Calu3 (cell line): ENCODE measurements at regions not wholly inside any gene's neighbourhood (a gene's known extent, or its start where the extent isn't known, plus 50 kb on each side); places are given as distances from the start of the nearest gene placed in this dataset.

ENCODE experiments used
- BruUV-seq: library from RNA; stranded (reverse); fragments of 400-500 nt; replicated peaks from 2 replicates; lab custom pipeline; 2021; lab: Mats Ljungman, UMichigan
- CTCF ChIA-PET: fragments of 300-600 bp; sonication (Branson Sonifier 250); formaldehyde crosslinking; loops from one replicate; lab custom pipeline; 2022; ENCODE audit warnings: antibody characterized with exemption; lab: Charles Lee
- DNase-seq: peaks from one replicate; pipeline ENCODE4 v3.0.0; 2022
- H3K27ac Mint-ChIP-seq: one replicate; pipeline ENCODE4 v1.8.0; 2022; ENCODE audit warnings: mixed read lengths; ENCODE audit not compliant: unreplicated experiment
- H3K27me3 Mint-ChIP-seq: one replicate; pipeline ENCODE4 v1.8.0; 2022; ENCODE audit warnings: mixed read lengths; ENCODE audit not compliant: unreplicated experiment
- H3K36me3 Mint-ChIP-seq: one replicate; pipeline ENCODE4 v1.8.0; 2022; ENCODE audit warnings: mild to moderate bottlenecking, moderate library complexity, mixed read lengths; ENCODE audit not compliant: insufficient read depth, unreplicated experiment
- H3K4me1 Mint-ChIP-seq: one replicate; pipeline ENCODE4 v1.8.0; 2022; ENCODE audit warnings: mild to moderate bottlenecking, low read depth, mixed read lengths; ENCODE audit not compliant: unreplicated experiment
- H3K4me3 Mint-ChIP-seq: one replicate; pipeline ENCODE4 v1.8.0; 2022; ENCODE audit warnings: mild to moderate bottlenecking, low read depth, moderate library complexity, mixed read lengths; ENCODE audit not compliant: unreplicated experiment
- H3K9me3 Mint-ChIP-seq: one replicate; pipeline ENCODE4 v1.8.0; 2022; ENCODE audit warnings: low read depth, mixed read lengths; ENCODE audit not compliant: unreplicated experiment
- intact Hi-C: fragments of 100-400 bp; cut with micrococcal nuclease; formaldehyde crosslinking; loops from one replicate; pipeline ENCODE4 v1.10.0; 2022; ENCODE audit not compliant: unreplicated experiment
- TF ChIP-seq, protein P1 (sequence below): fragments of 200-600 bp; IDR thresholded peaks from one replicate; pipeline ENCODE4 v1.8.0; 2022; ENCODE audit warnings: antibody characterized with exemption; ENCODE audit not compliant: unreplicated experiment

DNA sequence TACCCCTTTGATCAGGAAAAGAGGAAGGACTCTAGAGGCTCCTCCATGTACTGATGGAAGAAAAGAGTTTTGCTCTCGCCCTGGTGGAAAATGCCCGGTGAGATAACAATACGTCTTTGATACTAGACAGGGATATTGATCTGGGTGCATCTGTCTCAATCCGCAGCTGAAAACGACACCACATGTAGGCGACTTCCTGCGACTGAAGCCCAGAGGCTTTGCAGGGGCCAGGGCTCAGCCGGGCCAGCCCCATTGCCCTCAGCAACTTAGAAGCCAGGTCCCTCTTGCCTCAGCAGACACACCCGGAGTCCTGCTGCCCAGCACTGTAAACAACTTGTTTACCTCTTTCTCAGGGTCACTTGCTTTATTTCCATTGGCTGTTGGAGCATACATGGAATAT, 409.4 kb downstream of the IRS2 start:
- intact Hi-C loops: no loop called here

DNA sequence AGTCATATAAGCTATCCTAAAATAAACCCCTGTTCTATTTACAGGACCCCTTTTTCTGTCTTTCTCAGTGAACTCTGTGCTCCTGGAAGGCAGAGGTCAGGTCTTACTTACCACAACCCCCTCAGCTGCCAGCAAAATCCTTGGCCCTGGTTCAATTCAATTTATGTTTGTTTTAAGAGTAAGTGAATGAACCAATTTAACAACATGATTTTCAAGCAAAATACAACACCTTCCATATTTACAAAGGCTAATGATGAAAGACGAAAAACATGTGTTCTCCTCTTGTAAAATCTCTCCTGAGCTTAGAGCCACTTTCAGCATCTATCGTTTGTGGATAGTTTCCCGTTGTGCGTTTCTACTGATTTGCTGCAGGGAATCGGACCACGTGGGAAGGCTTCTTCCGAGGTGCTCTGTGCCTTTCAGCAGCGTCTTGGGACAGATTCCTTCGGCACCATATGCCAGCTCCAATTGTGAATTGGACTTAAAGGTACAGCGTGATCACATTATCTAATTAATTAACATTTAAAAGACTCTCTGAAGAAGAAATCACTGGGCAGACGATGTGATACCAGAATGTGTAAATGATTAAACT, 411.7 kb downstream of the IRS2 start:
- Mint-ChIP-seq H3K27me3 (no peaks in the 10 kb centered on the region), H3K4me3 (no peak overlapping the region), H3K4me1 (no peaks in the 10 kb centered on the region), H3K9me3 (no peaks in the 10 kb centered on the region), H3K27ac (no peak overlapping the region), H3K36me3 (no peaks in the 10 kb centered on the region)
- TF ChIP-seq, protein P1, sequence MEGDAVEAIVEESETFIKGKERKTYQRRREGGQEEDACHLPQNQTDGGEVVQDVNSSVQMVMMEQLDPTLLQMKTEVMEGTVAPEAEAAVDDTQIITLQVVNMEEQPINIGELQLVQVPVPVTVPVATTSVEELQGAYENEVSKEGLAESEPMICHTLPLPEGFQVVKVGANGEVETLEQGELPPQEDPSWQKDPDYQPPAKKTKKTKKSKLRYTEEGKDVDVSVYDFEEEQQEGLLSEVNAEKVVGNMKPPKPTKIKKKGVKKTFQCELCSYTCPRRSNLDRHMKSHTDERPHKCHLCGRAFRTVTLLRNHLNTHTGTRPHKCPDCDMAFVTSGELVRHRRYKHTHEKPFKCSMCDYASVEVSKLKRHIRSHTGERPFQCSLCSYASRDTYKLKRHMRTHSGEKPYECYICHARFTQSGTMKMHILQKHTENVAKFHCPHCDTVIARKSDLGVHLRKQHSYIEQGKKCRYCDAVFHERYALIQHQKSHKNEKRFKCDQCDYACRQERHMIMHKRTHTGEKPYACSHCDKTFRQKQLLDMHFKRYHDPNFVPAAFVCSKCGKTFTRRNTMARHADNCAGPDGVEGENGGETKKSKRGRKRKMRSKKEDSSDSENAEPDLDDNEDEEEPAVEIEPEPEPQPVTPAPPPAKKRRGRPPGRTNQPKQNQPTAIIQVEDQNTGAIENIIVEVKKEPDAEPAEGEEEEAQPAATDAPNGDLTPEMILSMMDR: no peak
- intact Hi-C loops: no loop called here
- no peak for DNase-seq
- BruUV-seq: no TSS peak
- CTCF ChIA-PET: no interaction called here

More for the DNA sequence above, 409.4 kb downstream of the IRS2 start:
- no peaks in the 10 kb centered on the region for H3K4me1 Mint-ChIP-seq
- BruUV-seq: no TSS peak
- DNase-seq: no peak
- CTCF ChIA-PET: no interaction called here
- no peak overlapping the region for H3K27ac Mint-ChIP-seq
- H3K27me3 Mint-ChIP-seq: no peaks in the 10 kb centered on the region
- no peaks in the 10 kb centered on the region for H3K36me3 Mint-ChIP-seq
- H3K4me3 Mint-ChIP-seq: no peak overlapping the region
- no peaks in the 10 kb centered on the region for H3K9me3 Mint-ChIP-seq
- TF ChIP-seq, protein P1: no peak

DNA sequence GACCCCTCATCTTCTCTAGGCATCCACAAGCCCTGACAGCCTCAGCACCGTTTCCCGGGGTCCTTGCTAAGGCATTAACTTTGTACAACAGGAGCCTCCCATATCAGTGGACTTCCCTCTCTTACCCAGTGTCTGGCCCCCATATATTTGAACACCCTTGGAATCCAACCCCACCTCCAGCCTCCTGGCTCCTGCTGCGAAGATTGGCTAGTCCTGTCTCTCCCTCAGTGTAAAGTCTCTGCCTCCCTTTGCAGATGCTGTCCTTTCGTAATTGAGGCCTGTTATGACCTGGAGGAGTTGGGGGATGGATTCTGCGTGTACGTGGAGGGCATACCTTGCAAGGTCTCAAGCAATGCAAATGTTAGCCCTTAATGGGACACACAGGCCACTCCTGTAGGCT, 413.7 kb downstream of the IRS2 start:
- Mint-ChIP-seq H3K4me1 (no peaks in the 10 kb centered on the region), H3K9me3 (no peaks in the 10 kb centered on the region), H3K36me3 (no peaks in the 10 kb centered on the region), H3K27me3 (no peaks in the 10 kb centered on the region), H3K4me3 (no peak overlapping the region), H3K27ac (no peak overlapping the region)
- intact Hi-C loops: no loop called here
- CTCF ChIA-PET: no interaction called here
- TF ChIP-seq, protein P1: no peak
- no peak for DNase-seq
- BruUV-seq: no TSS peak

DNA sequence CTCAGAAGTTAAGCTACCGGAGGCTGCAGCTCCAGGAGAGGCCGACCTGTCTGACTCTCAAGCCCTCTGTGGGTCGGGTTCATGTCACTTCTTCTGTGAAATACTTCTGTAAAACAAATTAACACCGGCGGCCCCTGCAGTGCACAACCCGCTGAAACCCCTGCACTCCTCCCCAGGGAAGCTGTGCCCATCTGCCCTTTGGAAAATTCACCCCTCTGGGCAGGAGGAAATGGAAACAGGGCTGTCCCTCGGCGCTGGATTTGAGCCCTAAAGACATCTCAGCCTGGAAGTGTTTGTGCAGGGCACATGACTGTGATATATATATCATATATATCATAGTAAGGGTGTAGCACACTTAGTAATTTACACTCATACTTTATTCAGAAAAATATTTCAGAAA, 415.3 kb downstream of the IRS2 start:
- Mint-ChIP-seq H3K36me3 (no peaks in the 10 kb centered on the region), H3K27me3 (no peaks in the 10 kb centered on the region), H3K9me3 (no peaks in the 10 kb centered on the region), H3K27ac (no peak overlapping the region), H3K4me1 (no peaks in the 10 kb centered on the region), H3K4me3 (no peak overlapping the region)
- no TSS peak for BruUV-seq
- TF ChIP-seq, protein P1: no peak
- CTCF ChIA-PET: no interaction called here
- DNase-seq: no peak
- intact Hi-C loops: no loop called here
